HepG2 (cell line): ENCODE measurements at regions not wholly inside any gene's neighbourhood (a gene's known extent, or its start where the extent isn't known, plus 50 kb on each side); places are given as distances from the start of the nearest gene placed in this dataset.

ENCODE experiments used
- ATAC-seq: fragments of 200-7000 bp; cut with Tn5 transposase; 3 replicates; pipeline ENCODE4 v1.9.1; 2020; ENCODE audit warnings: mild to moderate bottlenecking, moderate library complexity
- BruUV-seq: library from RNA; stranded (reverse); fragments of 400-500 nt; replicated peaks from 2 replicates; lab custom pipeline; 2021; lab: Mats Ljungman, UMichigan
- CTCF ChIA-PET: fragments of 300-600 bp; formaldehyde crosslinking; extraction: SDS; loops from one replicate; lab custom pipeline; 2021; ENCODE audit warnings: low total read pairs, inconsistent platforms, low intra/inter-chr PET ratio; lab: Yijun Ruan, JAX
- POLR2A ChIA-PET: fragments of 350-600 bp; sonication (Branson Sonifier 250); formaldehyde crosslinking; loops from one replicate; lab custom pipeline; 2020; ENCODE audit warnings: antibody characterized with exemption, inconsistent platforms; lab: Yijun Ruan, JAX
- DNase-seq: peaks from one replicate; pipeline ENCODE4 v3.0.0-alpha.2; 2015; ENCODE audit warnings: low spot score
- FAIRE-seq: peaks from 3 replicates; lab custom pipeline; 2011; peaks lifted over from hg19 to GRCh38; lab: Jason Lieb, UNC
- H2AFZ ChIP-seq: one replicate; pipeline ENCODE4 v1.6.1; 2011; ENCODE audit warnings: low read length, inconsistent platforms
- H3K27ac ChIP-seq: fragments of 300-600 bp; 3 replicates; pipeline ENCODE4 v1.8.0; 2011; ENCODE audit warnings: mixed run types, mild to moderate bottlenecking, mixed read lengths, low read length, inconsistent platforms; ENCODE audit not compliant: insufficient read depth; ENCODE audit errors: extremely low read length
- H3K27me3 ChIP-seq, 2 experiments: fragments of 200-600 bp in 1 of 2; 2 replicates in 1 of 2; 3 replicates in 1 of 2; pipeline versions ENCODE4 v1.6.0 to v1.8.0; 2011; ENCODE audit warnings: low read length in 2 of 2, mild to moderate bottlenecking in 2 of 2, moderate library complexity in 2 of 2, inconsistent platforms in 1 of 2; ENCODE audit not compliant: insufficient read depth in 2 of 2, control insufficient read depth in 1 of 2
- H3K36me3 ChIP-seq, 2 experiments: fragments of 200-600 bp in 1 of 2; replicated peaks in 1 of 2; 2 replicates in 1 of 2; 3 replicates in 1 of 2; pipeline versions ENCODE4 v1.5.1 to v1.8.0; 2011; ENCODE audit warnings: low read length in 2 of 2, inconsistent platforms in 1 of 2; ENCODE audit not compliant: insufficient read depth in 2 of 2, control insufficient read depth in 1 of 2
- H3K4me1 ChIP-seq: 2 replicates; pipeline ENCODE4 v1.5.1; 2012; ENCODE audit warnings: low read length, inconsistent platforms; ENCODE audit not compliant: insufficient read depth
- H3K4me2 ChIP-seq: 2 replicates; pipeline ENCODE4 v1.6.0; 2011; ENCODE audit warnings: low read depth, low read length, inconsistent platforms
- H3K4me3 ChIP-seq, 3 experiments: fragments of 200-600 bp in 1 of 3; sonication (generic), shearing (Covaris generic) in 1 of 3; replicated peaks in 1 of 3; 2 replicates each; pipeline ENCODE4 v1.5.1; 2011 to 2016; ENCODE audit warnings: low read length in 3 of 3, inconsistent platforms in 2 of 3, low read depth in 2 of 3, mild to moderate bottlenecking in 2 of 3, control low read depth in 1 of 3, mixed read lengths in 1 of 3; ENCODE audit not compliant: insufficient read depth in 1 of 3
- H3K79me2 ChIP-seq: one replicate; pipeline ENCODE4 v1.6.1; 2011; ENCODE audit warnings: low read length, inconsistent platforms; ENCODE audit not compliant: insufficient read depth
- H3K9ac ChIP-seq: 2 replicates; pipeline ENCODE4 v1.6.0; 2011; ENCODE audit warnings: mild to moderate bottlenecking, low read depth, low read length, inconsistent platforms; ENCODE audit not compliant: insufficient read depth
- H3K9me3 ChIP-seq: 2 replicates; pipeline ENCODE4 v1.5.1; 2012; ENCODE audit warnings: mild to moderate bottlenecking, low read length
- H4K20me1 ChIP-seq: 2 replicates; pipeline ENCODE4 v1.6.0; 2011; ENCODE audit warnings: inconsistent platforms, mild to moderate bottlenecking, low read length, moderate library complexity; ENCODE audit not compliant: insufficient read depth
- CCAR2 ChIP-seq: fragments of 200-400 bp; formaldehyde crosslinking; optimal IDR thresholded peaks from 2 replicates; pipeline ENCODE3; 2018; ENCODE audit warnings: low read depth, mild to moderate bottlenecking, low read length, moderate library complexity
- GATAD2A ChIP-seq: IDR thresholded peaks from 2 replicates; pipeline ENCODE4 v1.6.1; 2016
- NR2F6 ChIP-seq, 2 experiments: IDR thresholded peaks; 2 replicates each; pipeline ENCODE4 v1.6.1; 2016; ENCODE audit warnings: antibody characterized with exemption in 1 of 2, mild to moderate bottlenecking in 1 of 2
- PCBP2 ChIP-seq: fragments of 200-400 bp; formaldehyde crosslinking; optimal IDR thresholded peaks from 2 replicates; pipeline ENCODE3; 2018; ENCODE audit warnings: low read length, low read depth; ENCODE audit not compliant: poor library complexity, severe bottlenecking
- SALL1 ChIP-seq: sonication (generic); formaldehyde crosslinking; IDR thresholded peaks from 2 replicates; pipeline ENCODE4 v1.8.0; 2022; ENCODE audit warnings: mild to moderate bottlenecking, missing genetic modification reagents
- SMAD3 ChIP-seq: sonication (generic); formaldehyde crosslinking; IDR thresholded peaks from 2 replicates; pipeline ENCODE4 v1.4.0; 2020; ENCODE audit warnings: missing genetic modification reagents
- ZNF451 ChIP-seq: sonication (generic); formaldehyde crosslinking; IDR thresholded peaks from 2 replicates; pipeline ENCODE4 v1.5.0; 2020; ENCODE audit warnings: mild to moderate bottlenecking, missing genetic modification reagents
- ZNF550 ChIP-seq: sonication (generic); formaldehyde crosslinking; IDR thresholded peaks from 2 replicates; pipeline ENCODE4 v1.4.0; 2020; ENCODE audit warnings: mild to moderate bottlenecking, missing genetic modification reagents, borderline replicate concordance
- ZNF563 ChIP-seq: sonication (generic); formaldehyde crosslinking; IDR thresholded peaks from 2 replicates; pipeline ENCODE4 v1.8.0; 2022; ENCODE audit warnings: mild to moderate bottlenecking, moderate library complexity, missing genetic modification reagents
- WGBS: methylation state at CpG from one replicate; pipeline ENCODE4 v1.1.6; 2017; ENCODE audit warnings: low lambda C conversion rate; 5-methylcytosine and 5-hydroxymethylcytosine counted together
- in situ Hi-C: cut with HindIII; loops from 2 replicates; pipeline ENCODE4 v1.10.0; 2017; ENCODE audit warnings: low pct_unique_long_range_greater_than_20kb; ENCODE audit not compliant: extremely low pct_ligation_motif_present
- intact Hi-C: fragments of 100-400 bp; cut with micrococcal nuclease; formaldehyde crosslinking; loops from one replicate; pipeline ENCODE4 v1.10.0; 2022; ENCODE audit not compliant: unreplicated experiment
- TF ChIP-seq, protein P1 (sequence below): sonication (generic); formaldehyde crosslinking; IDR thresholded peaks from 2 replicates; pipeline ENCODE4 v1.4.0; 2020; ENCODE audit warnings: missing genetic modification reagents
- TF ChIP-seq, protein P2 (sequence below): sonication (generic); formaldehyde crosslinking; IDR thresholded peaks from 2 replicates; pipeline ENCODE4 v1.9.0; 2021; ENCODE audit warnings: mild to moderate bottlenecking, missing genetic modification reagents
- TF ChIP-seq, protein P3 (sequence below): sonication (generic); formaldehyde crosslinking; IDR thresholded peaks from 2 replicates; pipeline ENCODE4 v1.8.0; 2022; ENCODE audit warnings: missing genetic modification reagents, mild to moderate bottlenecking, borderline replicate concordance

DNA sequence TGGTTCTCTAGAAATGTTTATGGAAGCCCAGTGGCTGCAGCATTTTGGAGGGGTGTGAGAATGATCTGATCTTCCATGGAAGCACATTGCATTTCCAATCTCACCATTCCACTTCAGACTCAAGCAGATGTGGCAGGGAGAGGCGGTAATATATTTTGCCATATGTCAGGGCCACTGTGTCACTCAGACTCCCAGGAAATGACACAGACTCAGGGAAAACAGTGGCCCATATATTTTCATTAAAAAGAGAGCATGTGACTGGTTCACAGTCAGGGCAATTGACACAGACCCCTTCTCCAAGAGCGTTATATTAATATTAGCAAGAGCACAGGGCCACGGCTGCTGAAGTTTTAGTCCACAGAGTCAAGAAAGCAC, 149.3 kb upstream of the NRP1 start (continued):
- no peak for TF ChIP-seq ZNF451 (CRISPR knock-in tag)
- no peak for TF ChIP-seq ZNF563 (CRISPR knock-in tag)

DNA sequence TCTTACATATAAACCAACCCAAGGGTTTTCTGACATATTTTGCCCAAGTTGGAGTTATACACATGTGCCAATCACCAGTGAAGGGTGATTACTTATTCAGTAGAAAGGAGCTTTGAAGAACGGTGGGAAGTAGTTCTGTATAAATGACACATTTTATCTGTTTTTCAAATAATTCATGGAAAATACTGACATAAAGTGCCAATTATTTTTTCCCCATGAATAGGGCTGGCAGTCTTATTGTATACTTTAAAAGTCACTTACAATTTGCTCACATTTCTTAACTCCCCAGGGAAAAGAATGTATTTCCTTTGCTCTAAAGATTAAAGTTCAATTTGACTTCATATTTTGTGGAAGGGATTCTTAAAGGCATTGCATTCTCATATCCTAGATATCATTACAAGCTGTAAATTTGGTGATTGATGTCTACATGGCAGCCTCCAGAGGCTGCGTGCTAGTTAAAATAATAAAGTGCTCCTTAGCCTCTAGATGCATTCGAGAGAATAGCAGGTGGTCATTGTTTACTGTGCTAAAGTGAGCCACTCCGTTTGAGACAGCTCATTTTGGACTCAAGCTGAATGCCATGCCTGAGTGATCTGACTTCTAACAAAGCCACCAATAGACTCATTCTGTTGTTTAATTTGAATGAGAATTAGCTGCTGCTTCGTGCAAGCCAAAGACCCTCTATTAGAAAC, 148.8 kb upstream of the NRP1 start:
- no peak for ATAC-seq
- in situ Hi-C loops (no loop called here), intact Hi-C loops (loop anchor here (10.0 kb wide), 1 partner anchor 312 kb away; no protein-coding TSS in a partner anchor)
- H3K36me3 ChIP-seq: no peaks in the 10 kb centered on the region
- no peaks in the 10 kb centered on the region for H3K79me2 ChIP-seq
- H3K4me2 ChIP-seq: no peak overlapping the region
- no peak overlapping the region for H2AFZ ChIP-seq
- BruUV-seq: no TSS peak
- no peak overlapping the region for H3K27ac ChIP-seq
- H3K9me3 ChIP-seq: no peaks in the 10 kb centered on the region
- TF ChIP-seq SMAD3 (CRISPR knock-in tag): no peak
- TF ChIP-seq, protein P1, sequence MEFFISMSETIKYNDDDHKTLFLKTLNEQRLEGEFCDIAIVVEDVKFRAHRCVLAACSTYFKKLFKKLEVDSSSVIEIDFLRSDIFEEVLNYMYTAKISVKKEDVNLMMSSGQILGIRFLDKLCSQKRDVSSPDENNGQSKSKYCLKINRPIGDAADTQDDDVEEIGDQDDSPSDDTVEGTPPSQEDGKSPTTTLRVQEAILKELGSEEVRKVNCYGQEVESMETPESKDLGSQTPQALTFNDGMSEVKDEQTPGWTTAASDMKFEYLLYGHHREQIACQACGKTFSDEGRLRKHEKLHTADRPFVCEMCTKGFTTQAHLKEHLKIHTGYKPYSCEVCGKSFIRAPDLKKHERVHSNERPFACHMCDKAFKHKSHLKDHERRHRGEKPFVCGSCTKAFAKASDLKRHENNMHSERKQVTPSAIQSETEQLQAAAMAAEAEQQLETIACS (CRISPR knock-in tag): no peak
- no peak for TF ChIP-seq SALL1 (CRISPR knock-in tag)
- TF ChIP-seq CCAR2: no peak
- no peak for TF ChIP-seq PCBP2
- no peak for TF ChIP-seq NR2F6 (IDR thresholded peaks at IDR 0.05)
- no peak for TF ChIP-seq NR2F6 (CRISPR knock-in tag; IDR thresholded peaks at IDR 0.05)
- TF ChIP-seq, protein P2, sequence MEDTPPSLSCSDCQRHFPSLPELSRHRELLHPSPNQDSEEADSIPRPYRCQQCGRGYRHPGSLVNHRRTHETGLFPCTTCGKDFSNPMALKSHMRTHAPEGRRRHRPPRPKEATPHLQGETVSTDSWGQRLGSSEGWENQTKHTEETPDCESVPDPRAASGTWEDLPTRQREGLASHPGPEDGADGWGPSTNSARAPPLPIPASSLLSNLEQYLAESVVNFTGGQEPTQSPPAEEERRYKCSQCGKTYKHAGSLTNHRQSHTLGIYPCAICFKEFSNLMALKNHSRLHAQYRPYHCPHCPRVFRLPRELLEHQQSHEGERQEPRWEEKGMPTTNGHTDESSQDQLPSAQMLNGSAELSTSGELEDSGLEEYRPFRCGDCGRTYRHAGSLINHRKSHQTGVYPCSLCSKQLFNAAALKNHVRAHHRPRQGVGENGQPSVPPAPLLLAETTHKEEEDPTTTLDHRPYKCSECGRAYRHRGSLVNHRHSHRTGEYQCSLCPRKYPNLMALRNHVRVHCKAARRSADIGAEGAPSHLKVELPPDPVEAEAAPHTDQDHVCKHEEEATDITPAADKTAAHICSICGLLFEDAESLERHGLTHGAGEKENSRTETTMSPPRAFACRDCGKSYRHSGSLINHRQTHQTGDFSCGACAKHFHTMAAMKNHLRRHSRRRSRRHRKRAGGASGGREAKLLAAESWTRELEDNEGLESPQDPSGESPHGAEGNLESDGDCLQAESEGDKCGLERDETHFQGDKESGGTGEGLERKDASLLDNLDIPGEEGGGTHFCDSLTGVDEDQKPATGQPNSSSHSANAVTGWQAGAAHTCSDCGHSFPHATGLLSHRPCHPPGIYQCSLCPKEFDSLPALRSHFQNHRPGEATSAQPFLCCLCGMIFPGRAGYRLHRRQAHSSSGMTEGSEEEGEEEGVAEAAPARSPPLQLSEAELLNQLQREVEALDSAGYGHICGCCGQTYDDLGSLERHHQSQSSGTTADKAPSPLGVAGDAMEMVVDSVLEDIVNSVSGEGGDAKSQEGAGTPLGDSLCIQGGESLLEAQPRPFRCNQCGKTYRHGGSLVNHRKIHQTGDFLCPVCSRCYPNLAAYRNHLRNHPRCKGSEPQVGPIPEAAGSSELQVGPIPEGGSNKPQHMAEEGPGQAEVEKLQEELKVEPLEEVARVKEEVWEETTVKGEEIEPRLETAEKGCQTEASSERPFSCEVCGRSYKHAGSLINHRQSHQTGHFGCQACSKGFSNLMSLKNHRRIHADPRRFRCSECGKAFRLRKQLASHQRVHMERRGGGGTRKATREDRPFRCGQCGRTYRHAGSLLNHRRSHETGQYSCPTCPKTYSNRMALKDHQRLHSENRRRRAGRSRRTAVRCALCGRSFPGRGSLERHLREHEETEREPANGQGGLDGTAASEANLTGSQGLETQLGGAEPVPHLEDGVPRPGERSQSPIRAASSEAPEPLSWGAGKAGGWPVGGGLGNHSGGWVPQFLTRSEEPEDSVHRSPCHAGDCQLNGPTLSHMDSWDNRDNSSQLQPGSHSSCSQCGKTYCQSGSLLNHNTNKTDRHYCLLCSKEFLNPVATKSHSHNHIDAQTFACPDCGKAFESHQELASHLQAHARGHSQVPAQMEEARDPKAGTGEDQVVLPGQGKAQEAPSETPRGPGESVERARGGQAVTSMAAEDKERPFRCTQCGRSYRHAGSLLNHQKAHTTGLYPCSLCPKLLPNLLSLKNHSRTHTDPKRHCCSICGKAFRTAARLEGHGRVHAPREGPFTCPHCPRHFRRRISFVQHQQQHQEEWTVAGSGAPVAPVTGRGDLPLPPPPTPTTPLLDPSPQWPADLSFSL (CRISPR knock-in tag): no peak
- no peak for TF ChIP-seq ZNF451 (CRISPR knock-in tag)
- TF ChIP-seq ZNF550 (CRISPR knock-in tag): no peak
- no peak for TF ChIP-seq GATAD2A
- TF ChIP-seq, protein P3, sequence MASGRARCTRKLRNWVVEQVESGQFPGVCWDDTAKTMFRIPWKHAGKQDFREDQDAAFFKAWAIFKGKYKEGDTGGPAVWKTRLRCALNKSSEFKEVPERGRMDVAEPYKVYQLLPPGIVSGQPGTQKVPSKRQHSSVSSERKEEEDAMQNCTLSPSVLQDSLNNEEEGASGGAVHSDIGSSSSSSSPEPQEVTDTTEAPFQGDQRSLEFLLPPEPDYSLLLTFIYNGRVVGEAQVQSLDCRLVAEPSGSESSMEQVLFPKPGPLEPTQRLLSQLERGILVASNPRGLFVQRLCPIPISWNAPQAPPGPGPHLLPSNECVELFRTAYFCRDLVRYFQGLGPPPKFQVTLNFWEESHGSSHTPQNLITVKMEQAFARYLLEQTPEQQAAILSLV: no peak
- no peak overlapping the region for H3K9ac ChIP-seq
- CTCF ChIA-PET: no interaction called here
- no peak for FAIRE-seq
- H4K20me1 ChIP-seq: no peaks in the 10 kb centered on the region
- POLR2A ChIA-PET: no interaction called here
- no peaks in the 10 kb centered on the region for H3K27me3 ChIP-seq
- WGBS: 55% methylated on average over 5 of the region's 5 CpGs
- no peak for DNase-seq
- H3K4me1 ChIP-seq: peaks cover 25% of the 10 kb centered on the region
- H3K4me3 ChIP-seq: no peak overlapping the region
